ENCODE measurements at regions not wholly inside any gene's neighbourhood (a gene's known extent, or its start where the extent isn't known, plus 50 kb on each side); places are given as distances from the start of the nearest gene placed in this dataset.

GRCh38 chrX:68994891-68995255, 166.1 kb downstream of the EFNB1 start:
- Histone ChIP-seq H3K9me3 (ENCODE audit: control insufficient read depth in 4 of 4, low read length in 3 of 4) (no peaks in the 10 kb centered on the region), H3K9ac (ENCODE audit: low read depth in 1 of 2, low read length in 2 of 2) (no peak overlapping the region), H3K27ac (ENCODE audit: low read depth in 1 of 2, low read length in 2 of 2) (no peak overlapping the region), H3K36me3 (ENCODE audit: control insufficient read depth in 4 of 4, insufficient read depth in 3 of 4, low read depth in 1 of 4, low read length in 3 of 4) (no peaks in the 10 kb centered on the region), H3K4me1 (ENCODE audit: control insufficient read depth in 4 of 4, insufficient read depth in 4 of 4, low read length in 3 of 4) (peaks cover 0 to 6% (median 0%) of the 10 kb centered on the region in 4 donors), H3K4me3 (ENCODE audit: low read depth in 1 of 3, low read length in 3 of 3) (no peak overlapping the region), H3K27me3 (ENCODE audit: control insufficient read depth in 4 of 4, insufficient read depth in 4 of 4, low read length in 3 of 4) (no peaks in the 10 kb centered on the region)
- no peak for TF ChIP-seq GABPA (IDR thresholded peaks at IDR 0.05 in 1 of 2, conservative IDR thresholded peaks at IDR 0.05 in 1 of 2)
- no peak for TF ChIP-seq MAX (IDR thresholded peaks at IDR 0.05)
- no peak for TF ChIP-seq REST (IDR thresholded peaks at IDR 0.05)
- no peak for TF ChIP-seq ZBTB33 (IDR thresholded peaks at IDR 0.05)
- TF ChIP-seq NR2F2 (IDR thresholded peaks at IDR 0.05) = no peak
- TF ChIP-seq TAF1 (conservative IDR thresholded peaks at IDR 0.05) = no peak
- TF ChIP-seq HNF4G (IDR thresholded peaks at IDR 0.05) = no peak
- no peak for TF ChIP-seq YY1 (IDR thresholded peaks at IDR 0.05)
- no peak for TF ChIP-seq CTCF (IDR thresholded peaks at IDR 0.05; ENCODE audit: low read depth, low read length, missing input control)
- TF ChIP-seq RAD21 (IDR thresholded peaks at IDR 0.05) = no peak
- TF ChIP-seq ATF3 (IDR thresholded peaks at IDR 0.05) = no peak
- TF ChIP-seq HNF4A (conservative IDR thresholded peaks at IDR 0.05) = no peak
- no peak for TF ChIP-seq JUND (IDR thresholded peaks at IDR 0.05)
- no peak for TF ChIP-seq EGR1 (IDR thresholded peaks at IDR 0.05; ENCODE audit: low read depth in 2 of 2)
- no peak for TF ChIP-seq SP1 (IDR thresholded peaks at IDR 0.05)
- no peak for TF ChIP-seq FOXA1 (IDR thresholded peaks at IDR 0.05)
- 93% methylated on average over 2 of the region's 2 CpGs for WGBS
- DNase-seq (ENCODE audit: low spot score) = no peak

Measured in liver (tissue), 8 donors.